GM23338 (cell line): ENCODE measurements at regions not wholly inside any gene's neighbourhood (a gene's known extent, or its start where the extent isn't known, plus 50 kb on each side); places are given as distances from the start of the nearest gene placed in this dataset.
"Not testable (repeated sequence)": the region's sequence is repeated elsewhere in the genome, so short reads cannot be mapped to it uniquely, and the experiment has no call there.

Experiments used
- CREB1 ChIP-seq: fragments of 250-450 bp; sonication (Bioruptor Pico); IDR thresholded peaks from 2 replicates; pipeline ENCODE4 v1.5.0; 2020; ENCODE audit warnings: low read depth, mild to moderate bottlenecking, moderate library complexity
- EZH2 ChIP-seq: fragments of 200-600 bp; sonication (generic); IDR thresholded peaks from one replicate; pipeline ENCODE4 v1.8.0; 2017; ENCODE audit warnings: antibody characterized with exemption, mild to moderate bottlenecking, low read depth; ENCODE audit not compliant: unreplicated experiment
- EZH2phosphoT487 ChIP-seq: fragments of 200-600 bp; sonication (generic); IDR thresholded peaks from one replicate; pipeline ENCODE4 v1.8.1; 2018; ENCODE audit warnings: antibody characterized with exemption; ENCODE audit not compliant: unreplicated experiment
- JUNB ChIP-seq: IDR thresholded peaks from one replicate; pipeline ENCODE4 v1.6.1; 2016; ENCODE audit warnings: antibody characterized with exemption; ENCODE audit not compliant: unreplicated experiment
- NANOG ChIP-seq: IDR thresholded peaks from 2 replicates; pipeline ENCODE4 v1.6.1; 2016; ENCODE audit warnings: antibody characterized with exemption, borderline replicate concordance
- POLR2AphosphoS5 ChIP-seq: IDR thresholded peaks from 2 replicates; pipeline ENCODE4 v1.6.1; 2016; ENCODE audit warnings: antibody characterized with exemption, low read depth
- STAT1 ChIP-seq: IDR thresholded peaks from one replicate; pipeline ENCODE4 v1.6.1; 2016; ENCODE audit warnings: antibody characterized with exemption; ENCODE audit not compliant: unreplicated experiment
- ZNF114 ChIP-seq: fragments of 250-450 bp; sonication (Bioruptor Pico); IDR thresholded peaks from 2 replicates; pipeline ENCODE4 v1.5.0; 2020; ENCODE audit warnings: mild to moderate bottlenecking, moderate library complexity
- ZNF331 ChIP-seq: fragments of 250-450 bp; sonication (Bioruptor Pico); IDR thresholded peaks from 2 replicates; pipeline ENCODE4 v1.5.0; 2020; ENCODE audit warnings: low read depth, mild to moderate bottlenecking, moderate library complexity
- TF ChIP-seq, protein P1 (sequence below), 2 experiments: fragments of 200-600 bp in 1 of 2; sonication (generic) in 1 of 2; conservative IDR thresholded peaks; 2 replicates each; pipeline versions ENCODE4 v1.5.1 to v1.6.1; 2016 to 2017; ENCODE audit warnings: antibody characterized with exemption in 2 of 2, low read depth in 2 of 2, mild to moderate bottlenecking in 2 of 2, moderate library complexity in 1 of 2
- TF ChIP-seq, protein P2 (sequence below): IDR thresholded peaks from 2 replicates; pipeline ENCODE4 v1.6.1; 2016; ENCODE audit warnings: antibody characterized with exemption
- TF ChIP-seq, protein P3 (sequence below): IDR thresholded peaks from one replicate; pipeline ENCODE4 v1.6.1; 2018; ENCODE audit warnings: antibody characterized with exemption; ENCODE audit not compliant: unreplicated experiment
- TF ChIP-seq, protein P4 (sequence below): fragments of 250-450 bp; sonication (Bioruptor Pico); IDR thresholded peaks from 2 replicates; pipeline ENCODE4 v1.5.0; 2020; ENCODE audit warnings: mild to moderate bottlenecking, moderate library complexity

DNA sequence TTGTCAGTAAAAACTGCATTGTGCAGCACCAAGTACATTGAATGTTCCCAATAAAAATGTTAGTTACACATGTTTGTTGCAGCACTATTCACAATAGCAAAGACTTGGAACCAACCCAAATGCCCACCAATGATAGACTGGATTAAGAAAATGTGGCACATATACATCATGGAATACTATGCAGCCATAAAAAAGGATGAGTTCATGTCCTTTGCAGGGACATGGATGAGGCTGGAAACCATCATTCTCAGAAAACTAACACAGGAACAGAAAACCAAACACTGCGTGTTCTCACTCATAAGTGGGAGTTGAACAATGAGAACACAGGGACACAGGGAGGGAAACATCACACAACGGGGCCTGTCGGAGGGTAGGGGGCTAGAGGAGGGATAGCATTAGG, 401.3 kb upstream of the NR5A2 start:
- TF ChIP-seq, protein P1, sequence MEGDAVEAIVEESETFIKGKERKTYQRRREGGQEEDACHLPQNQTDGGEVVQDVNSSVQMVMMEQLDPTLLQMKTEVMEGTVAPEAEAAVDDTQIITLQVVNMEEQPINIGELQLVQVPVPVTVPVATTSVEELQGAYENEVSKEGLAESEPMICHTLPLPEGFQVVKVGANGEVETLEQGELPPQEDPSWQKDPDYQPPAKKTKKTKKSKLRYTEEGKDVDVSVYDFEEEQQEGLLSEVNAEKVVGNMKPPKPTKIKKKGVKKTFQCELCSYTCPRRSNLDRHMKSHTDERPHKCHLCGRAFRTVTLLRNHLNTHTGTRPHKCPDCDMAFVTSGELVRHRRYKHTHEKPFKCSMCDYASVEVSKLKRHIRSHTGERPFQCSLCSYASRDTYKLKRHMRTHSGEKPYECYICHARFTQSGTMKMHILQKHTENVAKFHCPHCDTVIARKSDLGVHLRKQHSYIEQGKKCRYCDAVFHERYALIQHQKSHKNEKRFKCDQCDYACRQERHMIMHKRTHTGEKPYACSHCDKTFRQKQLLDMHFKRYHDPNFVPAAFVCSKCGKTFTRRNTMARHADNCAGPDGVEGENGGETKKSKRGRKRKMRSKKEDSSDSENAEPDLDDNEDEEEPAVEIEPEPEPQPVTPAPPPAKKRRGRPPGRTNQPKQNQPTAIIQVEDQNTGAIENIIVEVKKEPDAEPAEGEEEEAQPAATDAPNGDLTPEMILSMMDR (conservative IDR thresholded peaks at IDR 0.05; ENCODE audit: low read depth in 2 of 2) = not testable (repeated sequence)
- TF ChIP-seq POLR2AphosphoS5; EZH2phosphoT487; EZH2; JUNB; STAT1; CREB1; ZNF331 (CRISPR knock-in tag); ZNF114 (CRISPR knock-in tag); NANOG: not testable (repeated sequence)
- TF ChIP-seq, protein P2, sequence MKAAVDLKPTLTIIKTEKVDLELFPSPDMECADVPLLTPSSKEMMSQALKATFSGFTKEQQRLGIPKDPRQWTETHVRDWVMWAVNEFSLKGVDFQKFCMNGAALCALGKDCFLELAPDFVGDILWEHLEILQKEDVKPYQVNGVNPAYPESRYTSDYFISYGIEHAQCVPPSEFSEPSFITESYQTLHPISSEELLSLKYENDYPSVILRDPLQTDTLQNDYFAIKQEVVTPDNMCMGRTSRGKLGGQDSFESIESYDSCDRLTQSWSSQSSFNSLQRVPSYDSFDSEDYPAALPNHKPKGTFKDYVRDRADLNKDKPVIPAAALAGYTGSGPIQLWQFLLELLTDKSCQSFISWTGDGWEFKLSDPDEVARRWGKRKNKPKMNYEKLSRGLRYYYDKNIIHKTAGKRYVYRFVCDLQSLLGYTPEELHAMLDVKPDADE = not testable (repeated sequence)
- TF ChIP-seq, protein P3, sequence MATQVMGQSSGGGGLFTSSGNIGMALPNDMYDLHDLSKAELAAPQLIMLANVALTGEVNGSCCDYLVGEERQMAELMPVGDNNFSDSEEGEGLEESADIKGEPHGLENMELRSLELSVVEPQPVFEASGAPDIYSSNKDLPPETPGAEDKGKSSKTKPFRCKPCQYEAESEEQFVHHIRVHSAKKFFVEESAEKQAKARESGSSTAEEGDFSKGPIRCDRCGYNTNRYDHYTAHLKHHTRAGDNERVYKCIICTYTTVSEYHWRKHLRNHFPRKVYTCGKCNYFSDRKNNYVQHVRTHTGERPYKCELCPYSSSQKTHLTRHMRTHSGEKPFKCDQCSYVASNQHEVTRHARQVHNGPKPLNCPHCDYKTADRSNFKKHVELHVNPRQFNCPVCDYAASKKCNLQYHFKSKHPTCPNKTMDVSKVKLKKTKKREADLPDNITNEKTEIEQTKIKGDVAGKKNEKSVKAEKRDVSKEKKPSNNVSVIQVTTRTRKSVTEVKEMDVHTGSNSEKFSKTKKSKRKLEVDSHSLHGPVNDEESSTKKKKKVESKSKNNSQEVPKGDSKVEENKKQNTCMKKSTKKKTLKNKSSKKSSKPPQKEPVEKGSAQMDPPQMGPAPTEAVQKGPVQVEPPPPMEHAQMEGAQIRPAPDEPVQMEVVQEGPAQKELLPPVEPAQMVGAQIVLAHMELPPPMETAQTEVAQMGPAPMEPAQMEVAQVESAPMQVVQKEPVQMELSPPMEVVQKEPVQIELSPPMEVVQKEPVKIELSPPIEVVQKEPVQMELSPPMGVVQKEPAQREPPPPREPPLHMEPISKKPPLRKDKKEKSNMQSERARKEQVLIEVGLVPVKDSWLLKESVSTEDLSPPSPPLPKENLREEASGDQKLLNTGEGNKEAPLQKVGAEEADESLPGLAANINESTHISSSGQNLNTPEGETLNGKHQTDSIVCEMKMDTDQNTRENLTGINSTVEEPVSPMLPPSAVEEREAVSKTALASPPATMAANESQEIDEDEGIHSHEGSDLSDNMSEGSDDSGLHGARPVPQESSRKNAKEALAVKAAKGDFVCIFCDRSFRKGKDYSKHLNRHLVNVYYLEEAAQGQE = not testable (repeated sequence)
- TF ChIP-seq, protein P4, sequence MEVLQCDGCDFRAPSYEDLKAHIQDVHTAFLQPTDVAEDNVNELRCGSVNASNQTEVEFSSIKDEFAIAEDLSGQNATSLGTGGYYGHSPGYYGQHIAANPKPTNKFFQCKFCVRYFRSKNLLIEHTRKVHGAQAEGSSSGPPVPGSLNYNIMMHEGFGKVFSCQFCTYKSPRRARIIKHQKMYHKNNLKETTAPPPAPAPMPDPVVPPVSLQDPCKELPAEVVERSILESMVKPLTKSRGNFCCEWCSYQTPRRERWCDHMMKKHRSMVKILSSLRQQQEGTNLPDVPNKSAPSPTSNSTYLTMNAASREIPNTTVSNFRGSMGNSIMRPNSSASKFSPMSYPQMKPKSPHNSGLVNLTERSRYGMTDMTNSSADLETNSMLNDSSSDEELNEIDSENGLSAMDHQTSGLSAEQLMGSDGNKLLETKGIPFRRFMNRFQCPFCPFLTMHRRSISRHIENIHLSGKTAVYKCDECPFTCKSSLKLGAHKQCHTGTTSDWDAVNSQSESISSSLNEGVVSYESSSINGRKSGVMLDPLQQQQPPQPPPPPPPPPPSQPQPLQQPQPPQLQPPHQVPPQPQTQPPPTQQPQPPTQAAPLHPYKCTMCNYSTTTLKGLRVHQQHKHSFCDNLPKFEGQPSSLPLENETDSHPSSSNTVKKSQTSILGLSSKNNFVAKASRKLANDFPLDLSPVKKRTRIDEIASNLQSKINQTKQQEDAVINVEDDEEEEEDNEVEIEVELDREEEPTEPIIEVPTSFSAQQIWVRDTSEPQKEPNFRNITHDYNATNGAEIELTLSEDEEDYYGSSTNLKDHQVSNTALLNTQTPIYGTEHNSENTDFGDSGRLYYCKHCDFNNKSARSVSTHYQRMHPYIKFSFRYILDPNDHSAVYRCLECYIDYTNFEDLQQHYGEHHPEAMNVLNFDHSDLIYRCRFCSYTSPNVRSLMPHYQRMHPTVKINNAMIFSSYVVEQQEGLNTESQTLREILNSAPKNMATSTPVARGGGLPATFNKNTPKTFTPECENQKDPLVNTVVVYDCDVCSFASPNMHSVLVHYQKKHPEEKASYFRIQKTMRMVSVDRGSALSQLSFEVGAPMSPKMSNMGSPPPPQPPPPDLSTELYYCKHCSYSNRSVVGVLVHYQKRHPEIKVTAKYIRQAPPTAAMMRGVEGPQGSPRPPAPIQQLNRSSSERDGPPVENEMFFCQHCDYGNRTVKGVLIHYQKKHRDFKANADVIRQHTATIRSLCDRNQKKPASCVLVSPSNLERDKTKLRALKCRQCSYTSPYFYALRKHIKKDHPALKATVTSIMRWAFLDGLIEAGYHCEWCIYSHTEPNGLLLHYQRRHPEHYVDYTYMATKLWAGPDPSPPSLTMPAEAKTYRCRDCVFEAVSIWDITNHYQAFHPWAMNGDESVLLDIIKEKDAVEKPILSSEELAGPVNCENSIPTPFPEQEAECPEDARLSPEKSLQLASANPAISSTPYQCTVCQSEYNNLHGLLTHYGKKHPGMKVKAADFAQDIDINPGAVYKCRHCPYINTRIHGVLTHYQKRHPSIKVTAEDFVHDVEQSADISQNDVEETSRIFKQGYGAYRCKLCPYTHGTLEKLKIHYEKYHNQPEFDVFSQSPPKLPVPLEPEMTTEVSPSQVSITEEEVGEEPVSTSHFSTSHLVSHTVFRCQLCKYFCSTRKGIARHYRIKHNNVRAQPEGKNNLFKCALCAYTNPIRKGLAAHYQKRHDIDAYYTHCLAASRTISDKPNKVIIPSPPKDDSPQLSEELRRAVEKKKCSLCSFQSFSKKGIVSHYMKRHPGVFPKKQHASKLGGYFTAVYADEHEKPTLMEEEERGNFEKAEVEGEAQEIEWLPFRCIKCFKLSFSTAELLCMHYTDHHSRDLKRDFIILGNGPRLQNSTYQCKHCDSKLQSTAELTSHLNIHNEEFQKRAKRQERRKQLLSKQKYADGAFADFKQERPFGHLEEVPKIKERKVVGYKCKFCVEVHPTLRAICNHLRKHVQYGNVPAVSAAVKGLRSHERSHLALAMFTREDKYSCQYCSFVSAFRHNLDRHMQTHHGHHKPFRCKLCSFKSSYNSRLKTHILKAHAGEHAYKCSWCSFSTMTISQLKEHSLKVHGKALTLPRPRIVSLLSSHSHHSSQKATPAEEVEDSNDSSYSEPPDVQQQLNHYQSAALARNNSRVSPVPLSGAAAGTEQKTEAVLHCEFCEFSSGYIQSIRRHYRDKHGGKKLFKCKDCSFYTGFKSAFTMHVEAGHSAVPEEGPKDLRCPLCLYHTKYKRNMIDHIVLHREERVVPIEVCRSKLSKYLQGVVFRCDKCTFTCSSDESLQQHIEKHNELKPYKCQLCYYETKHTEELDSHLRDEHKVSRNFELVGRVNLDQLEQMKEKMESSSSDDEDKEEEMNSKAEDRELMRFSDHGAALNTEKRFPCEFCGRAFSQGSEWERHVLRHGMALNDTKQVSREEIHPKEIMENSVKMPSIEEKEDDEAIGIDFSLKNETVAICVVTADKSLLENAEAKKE (CRISPR knock-in tag) = not testable (repeated sequence)
